ENCODE measurements at regions not wholly inside any gene's neighbourhood (a gene's known extent, or its start where the extent isn't known, plus 50 kb on each side); places are given as distances from the start of the nearest gene placed in this dataset.

DNA sequence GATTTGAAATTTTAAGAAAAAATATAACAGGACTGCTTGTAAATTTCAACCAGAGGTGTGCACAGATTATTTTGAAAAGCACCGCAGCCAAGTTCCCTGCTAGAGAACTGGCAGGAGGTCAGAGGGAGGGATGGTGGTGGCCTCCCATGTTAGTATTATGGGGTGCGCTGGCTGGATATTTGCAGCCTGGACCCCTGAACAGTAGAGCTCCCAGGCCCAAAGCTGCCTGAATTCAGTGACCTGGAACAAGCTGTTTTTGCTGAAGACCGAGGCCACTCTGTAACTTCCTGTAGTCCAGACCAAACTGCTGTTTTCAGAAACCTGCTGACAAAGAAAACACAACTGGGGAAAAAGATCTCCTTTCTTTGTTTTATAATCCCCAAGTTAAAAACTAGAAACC lies 314.3 kb downstream of the TNS1 start:
- no peak overlapping the region for H3K4me3 ChIP-seq (ENCODE audit: low read length)
- no peaks in the 10 kb centered on the region for H3K36me3 ChIP-seq (ENCODE audit: control insufficient read depth, low read length)
- no peaks in the 10 kb centered on the region for H3K9me3 ChIP-seq (ENCODE audit: control insufficient read depth, insufficient read depth, low read length)
- H3K27ac ChIP-seq (ENCODE audit: low read depth, low read length): no peak overlapping the region
- no peaks in the 10 kb centered on the region for H4K20me1 ChIP-seq (ENCODE audit: control insufficient read depth, insufficient read depth, low read depth, low read length)
- H3K79me2 ChIP-seq (ENCODE audit: control insufficient read depth, low read length): no peaks in the 10 kb centered on the region
- no peak overlapping the region for H3K4me2 ChIP-seq (ENCODE audit: low read length)
- H3K4me1 ChIP-seq (ENCODE audit: control insufficient read depth, low read length): no peaks in the 10 kb centered on the region
- TF ChIP-seq, protein P1, sequence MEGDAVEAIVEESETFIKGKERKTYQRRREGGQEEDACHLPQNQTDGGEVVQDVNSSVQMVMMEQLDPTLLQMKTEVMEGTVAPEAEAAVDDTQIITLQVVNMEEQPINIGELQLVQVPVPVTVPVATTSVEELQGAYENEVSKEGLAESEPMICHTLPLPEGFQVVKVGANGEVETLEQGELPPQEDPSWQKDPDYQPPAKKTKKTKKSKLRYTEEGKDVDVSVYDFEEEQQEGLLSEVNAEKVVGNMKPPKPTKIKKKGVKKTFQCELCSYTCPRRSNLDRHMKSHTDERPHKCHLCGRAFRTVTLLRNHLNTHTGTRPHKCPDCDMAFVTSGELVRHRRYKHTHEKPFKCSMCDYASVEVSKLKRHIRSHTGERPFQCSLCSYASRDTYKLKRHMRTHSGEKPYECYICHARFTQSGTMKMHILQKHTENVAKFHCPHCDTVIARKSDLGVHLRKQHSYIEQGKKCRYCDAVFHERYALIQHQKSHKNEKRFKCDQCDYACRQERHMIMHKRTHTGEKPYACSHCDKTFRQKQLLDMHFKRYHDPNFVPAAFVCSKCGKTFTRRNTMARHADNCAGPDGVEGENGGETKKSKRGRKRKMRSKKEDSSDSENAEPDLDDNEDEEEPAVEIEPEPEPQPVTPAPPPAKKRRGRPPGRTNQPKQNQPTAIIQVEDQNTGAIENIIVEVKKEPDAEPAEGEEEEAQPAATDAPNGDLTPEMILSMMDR (IDR thresholded peaks at IDR 0.05; ENCODE audit: low read depth, low read length, poor library complexity, severe bottlenecking): no peak
- TF ChIP-seq EZH2phosphoT487 (IDR thresholded peaks at IDR 0.05; ENCODE audit: borderline replicate concordance, low read length): no peak
- no peaks in the 10 kb centered on the region for H3K9me2 ChIP-seq (replicated peaks; ENCODE audit: control insufficient read depth, low read length)
- H3K27me3 ChIP-seq (ENCODE audit: control insufficient read depth, low read length): no peaks in the 10 kb centered on the region
- H3F3A ChIP-seq (ENCODE audit: control insufficient read depth, insufficient read depth): no peaks in the 10 kb centered on the region

DNA sequence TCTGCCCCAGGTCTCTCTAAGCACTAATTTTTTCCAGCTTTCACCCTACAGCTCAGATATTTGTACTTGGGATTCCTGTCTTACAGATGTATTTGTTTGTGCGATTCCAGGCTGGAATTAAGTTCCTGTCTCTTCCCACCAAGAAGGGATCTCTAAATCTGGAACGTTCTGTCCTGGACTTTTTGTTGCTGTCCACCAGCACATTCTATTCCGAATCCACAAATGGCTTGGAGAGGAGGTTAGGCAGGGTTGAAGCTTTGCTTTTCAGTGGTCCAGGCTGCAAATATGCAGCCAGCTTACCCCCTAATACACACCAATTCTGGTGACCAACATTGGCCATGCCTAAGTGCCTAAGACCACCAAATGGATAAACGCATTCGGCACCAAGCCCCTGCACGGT lies 315.0 kb downstream of the TNS1 start:
- TF ChIP-seq EZH2phosphoT487 (IDR thresholded peaks at IDR 0.05; ENCODE audit: borderline replicate concordance, low read length): no peak
- TF ChIP-seq, protein P1 (IDR thresholded peaks at IDR 0.05; ENCODE audit: low read depth, low read length, poor library complexity, severe bottlenecking): no peak
- H3K27me3 ChIP-seq (ENCODE audit: control insufficient read depth, low read length): no peaks in the 10 kb centered on the region
- H3K9me3 ChIP-seq (ENCODE audit: control insufficient read depth, insufficient read depth, low read length): no peaks in the 10 kb centered on the region
- no peak overlapping the region for H3K27ac ChIP-seq (ENCODE audit: low read depth, low read length)
- H4K20me1 ChIP-seq (ENCODE audit: control insufficient read depth, insufficient read depth, low read depth, low read length): no peaks in the 10 kb centered on the region
- no peaks in the 10 kb centered on the region for H3K79me2 ChIP-seq (ENCODE audit: control insufficient read depth, low read length)
- H3K9me2 ChIP-seq (replicated peaks; ENCODE audit: control insufficient read depth, low read length): no peaks in the 10 kb centered on the region
- no peak overlapping the region for H3K4me2 ChIP-seq (ENCODE audit: low read length)
- no peaks in the 10 kb centered on the region for H3K36me3 ChIP-seq (ENCODE audit: control insufficient read depth, low read length)
- no peak overlapping the region for H3K4me3 ChIP-seq (ENCODE audit: low read length)
- H3F3A ChIP-seq (ENCODE audit: control insufficient read depth, insufficient read depth): no peaks in the 10 kb centered on the region
- H3K4me1 ChIP-seq (ENCODE audit: control insufficient read depth, low read length): no peaks in the 10 kb centered on the region

DNA sequence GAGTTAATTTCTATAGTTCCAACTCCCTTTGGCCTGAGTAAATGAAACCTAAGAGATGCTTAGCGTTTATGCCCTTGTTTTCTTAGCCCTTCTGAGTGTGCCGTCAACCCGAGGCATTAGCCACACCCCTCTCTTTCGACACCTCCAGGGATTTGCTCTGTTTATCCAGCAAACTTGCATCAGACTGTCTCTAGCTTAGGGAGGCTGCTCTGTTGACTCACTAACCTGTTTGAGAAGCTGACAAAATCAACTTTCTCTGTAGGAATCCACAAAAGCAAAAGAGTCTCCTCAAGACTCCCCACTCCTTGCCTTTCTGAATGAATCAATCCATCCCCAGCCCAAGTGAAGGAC lies 317.6 kb downstream of the TNS1 start:
- Histone ChIP-seq H3K9me3 (ENCODE audit: control insufficient read depth, insufficient read depth, low read length) (no peaks in the 10 kb centered on the region), H4K20me1 (ENCODE audit: control insufficient read depth, insufficient read depth, low read depth, low read length) (no peaks in the 10 kb centered on the region), H3K4me1 (ENCODE audit: control insufficient read depth, low read length) (no peaks in the 10 kb centered on the region), H3K27me3 (ENCODE audit: control insufficient read depth, low read length) (no peaks in the 10 kb centered on the region), H3K9me2 (replicated peaks; ENCODE audit: control insufficient read depth, low read length) (no peaks in the 10 kb centered on the region), H3K79me2 (ENCODE audit: control insufficient read depth, low read length) (no peaks in the 10 kb centered on the region), H3K36me3 (ENCODE audit: control insufficient read depth, low read length) (no peaks in the 10 kb centered on the region), H3K4me2 (ENCODE audit: low read length) (no peak overlapping the region), H3K27ac (ENCODE audit: low read depth, low read length) (no peak overlapping the region), H3F3A (ENCODE audit: control insufficient read depth, insufficient read depth) (no peaks in the 10 kb centered on the region), H3K4me3 (ENCODE audit: low read length) (no peak overlapping the region)
- no peak for TF ChIP-seq EZH2phosphoT487 (IDR thresholded peaks at IDR 0.05; ENCODE audit: borderline replicate concordance, low read length)
- TF ChIP-seq, protein P1 (IDR thresholded peaks at IDR 0.05; ENCODE audit: low read depth, low read length, poor library complexity, severe bottlenecking): no peak

Data from DOHH2 (cell line).